ENCODE measurements at regions not wholly inside any gene's neighbourhood (a gene's known extent, or its start where the extent isn't known, plus 50 kb on each side); places are given as distances from the start of the nearest gene placed in this dataset.

GRCh38 chr11:32312206-32312817, 123.0 kb downstream of the WT1 start:
- intact Hi-C loops (cut with micrococcal nuclease) (no loop called here), dilution Hi-C loops (cut with HindIII; ENCODE audit: low sequenced_read_pairs, unreplicated experiment) (no loop called here), in situ Hi-C loops (cut with MboI; ENCODE audit: low sequenced_read_pairs) (no loop called here)
- H3K4ac ChIP-seq (ENCODE audit: low read depth, low read length), result no peak overlapping the region
- no peaks in the 10 kb centered on the region for H3K9me3 ChIP-seq (ENCODE audit: control insufficient read depth, insufficient read depth, low read length)
- no peak overlapping the region for H2BK15ac ChIP-seq (ENCODE audit: low read depth, low read length)
- H2BK20ac ChIP-seq (ENCODE audit: low read depth, low read length), result no peak overlapping the region
- H3K9me1 ChIP-seq (ENCODE audit: insufficient read depth, low read length), result no peaks in the 10 kb centered on the region
- H3K4me2 ChIP-seq (ENCODE audit: low read depth, low read length), result peak overlapping the region; percentile 69; the same call in 1 of the 2 replicates
- no peaks in the 10 kb centered on the region for H4K20me1 ChIP-seq (ENCODE audit: insufficient read depth, low read length)
- H3K18ac ChIP-seq (ENCODE audit: low read depth, low read length), result no peak overlapping the region
- H2AK9ac ChIP-seq (replicated peaks; ENCODE audit: low read depth, low read length, poor library complexity), result no peak overlapping the region
- no CpG with 5 or more reads among the region's 6 CpGs for WGBS, 2 experiments (ENCODE audit: extremely low coverage in 2 of 2, insufficient read length in 1 of 2)
- DNase-seq (peak; percentile 37), ATAC-seq (ENCODE audit: low read depth) (peak; percentile 42; the same call in 1 of the 2 replicates)
- no peaks in the 10 kb centered on the region for H3K4me1 ChIP-seq (ENCODE audit: control insufficient read depth, insufficient read depth, low read length)
- H2BK5ac ChIP-seq (ENCODE audit: low read depth, low read length, poor library complexity, severe bottlenecking), result peak overlapping the region; percentile 11
- no peak overlapping the region for H2AK5ac ChIP-seq (ENCODE audit: low read depth, low read length)
- CTCF ChIA-PET, result interaction anchor here (0.5 to 1.2 kb wide), 5 partner anchors 10 to 1688 kb away, joined by 3 to 5 read pairs (median 4); no protein-coding TSS in a partner anchor
- H3K23ac ChIP-seq (ENCODE audit: low read depth, low read length), result no peak overlapping the region
- H2BK120ac ChIP-seq (ENCODE audit: low read depth, low read length), result no peak overlapping the region
- H3K14ac ChIP-seq (replicated peaks; ENCODE audit: low read depth, low read length), result no peak overlapping the region
- no peak overlapping the region for H4K5ac ChIP-seq (ENCODE audit: low read depth, low read length)
- no peak overlapping the region for H2AFZ ChIP-seq (replicated peaks; ENCODE audit: low read length, poor library complexity)
- no peak overlapping the region for H4K8ac ChIP-seq (ENCODE audit: low read depth in 2 of 2, low read length in 2 of 2)
- H3K9ac ChIP-seq (ENCODE audit: low read depth, low read length), result no peak overlapping the region
- H3K27ac ChIP-seq (ENCODE audit: insufficient read depth, low read length), result no peak overlapping the region
- H3K79me1 ChIP-seq (ENCODE audit: low read depth in 1 of 2, low read length in 2 of 2), result no peaks in the 10 kb centered on the region
- H4K91ac ChIP-seq (ENCODE audit: insufficient read depth, low read depth, low read length), result no peak overlapping the region
- POLR2A ChIA-PET (ENCODE audit: unreplicated experiment), result no interaction called here
- no peak overlapping the region for H3K56ac ChIP-seq (ENCODE audit: extremely low read depth, insufficient read depth, low read length)
- no peaks in the 10 kb centered on the region for H3K27me3 ChIP-seq (ENCODE audit: control insufficient read depth, insufficient read depth, low read length)
- TF ChIP-seq, protein P1, sequence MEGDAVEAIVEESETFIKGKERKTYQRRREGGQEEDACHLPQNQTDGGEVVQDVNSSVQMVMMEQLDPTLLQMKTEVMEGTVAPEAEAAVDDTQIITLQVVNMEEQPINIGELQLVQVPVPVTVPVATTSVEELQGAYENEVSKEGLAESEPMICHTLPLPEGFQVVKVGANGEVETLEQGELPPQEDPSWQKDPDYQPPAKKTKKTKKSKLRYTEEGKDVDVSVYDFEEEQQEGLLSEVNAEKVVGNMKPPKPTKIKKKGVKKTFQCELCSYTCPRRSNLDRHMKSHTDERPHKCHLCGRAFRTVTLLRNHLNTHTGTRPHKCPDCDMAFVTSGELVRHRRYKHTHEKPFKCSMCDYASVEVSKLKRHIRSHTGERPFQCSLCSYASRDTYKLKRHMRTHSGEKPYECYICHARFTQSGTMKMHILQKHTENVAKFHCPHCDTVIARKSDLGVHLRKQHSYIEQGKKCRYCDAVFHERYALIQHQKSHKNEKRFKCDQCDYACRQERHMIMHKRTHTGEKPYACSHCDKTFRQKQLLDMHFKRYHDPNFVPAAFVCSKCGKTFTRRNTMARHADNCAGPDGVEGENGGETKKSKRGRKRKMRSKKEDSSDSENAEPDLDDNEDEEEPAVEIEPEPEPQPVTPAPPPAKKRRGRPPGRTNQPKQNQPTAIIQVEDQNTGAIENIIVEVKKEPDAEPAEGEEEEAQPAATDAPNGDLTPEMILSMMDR (conservative IDR thresholded peaks at IDR 0.05; ENCODE audit: low read depth, low read length), result no peak
- no peak for TF ChIP-seq RCOR1 (IDR thresholded peaks at IDR 0.05; ENCODE audit: insufficient replicate concordance, low read length)
- TF ChIP-seq CEBPB (IDR thresholded peaks at IDR 0.05; ENCODE audit: low read depth, low read length), result peak; percentile 70; the same call in 1 of the 2 replicates
- no TSS peak for BruUV-seq (replicated peaks)
- H3K4me3 ChIP-seq (ENCODE audit: insufficient read depth, low read depth, low read length), result no peak overlapping the region
- H3K36me3 ChIP-seq (ENCODE audit: control insufficient read depth, insufficient read depth, low read length), result no peaks in the 10 kb centered on the region

Data from IMR-90 (cell line).